Esophagus (tissue), 2 donors: ENCODE measurements at regions not wholly inside any gene's neighbourhood (a gene's known extent, or its start where the extent isn't known, plus 50 kb on each side); places are given as distances from the start of the nearest gene placed in this dataset.
"Not testable (repeated sequence)": the region's sequence is repeated elsewhere in the genome, so short reads cannot be mapped to it uniquely, and the experiment has no call there.

Experiments
- H3K27ac ChIP-seq, 2 donors: one replicate each; pipeline ENCODE4 v1.5.1; 2013; ENCODE audit warnings: low read depth in 2 of 2, mild to moderate bottlenecking in 2 of 2, inconsistent platforms in 1 of 2, low read length in 1 of 2, moderate library complexity in 1 of 2
- H3K27me3 ChIP-seq, 2 donors: one replicate each; pipeline ENCODE4 v1.6.1; 2013; ENCODE audit warnings: low read length in 2 of 2, control low read depth in 1 of 2, mild to moderate bottlenecking in 1 of 2; ENCODE audit not compliant: insufficient read depth in 2 of 2, control insufficient read depth in 1 of 2
- H3K36me3 ChIP-seq, 2 donors: one replicate each; pipeline ENCODE4 v1.6.1; 2013; ENCODE audit warnings: low read length in 1 of 2; ENCODE audit not compliant: control insufficient read depth in 2 of 2, insufficient read depth in 2 of 2
- H3K4me1 ChIP-seq, 2 donors: one replicate each; pipeline ENCODE4 v1.6.1; 2013; ENCODE audit warnings: low read length in 1 of 2; ENCODE audit not compliant: control insufficient read depth in 2 of 2, insufficient read depth in 2 of 2
- H3K4me3 ChIP-seq, 2 donors: one replicate each; pipeline ENCODE4 v1.5.1; 2013; ENCODE audit warnings: low read length in 2 of 2, mild to moderate bottlenecking in 2 of 2, low read depth in 1 of 2, moderate library complexity in 1 of 2
- H3K9me3 ChIP-seq, 2 donors: one replicate each; pipeline ENCODE4 v1.6.1; 2013; ENCODE audit warnings: mild to moderate bottlenecking in 2 of 2, low read depth in 1 of 2, low read length in 1 of 2, moderate library complexity in 1 of 2; ENCODE audit not compliant: control insufficient read depth in 2 of 2, insufficient read depth in 1 of 2
- WGBS, 2 donors: extraction: QIAGEN DNeasy Blood & Tissue Kit; methylation state at CpG; one replicate each; pipeline ENCODE4 v1.1.7; 2013; 5-methylcytosine and 5-hydroxymethylcytosine counted together
- donor health status: healthy with polysubstance abuse.
- donor health status: Bipolar disorder and iron deficiency.

DNA sequence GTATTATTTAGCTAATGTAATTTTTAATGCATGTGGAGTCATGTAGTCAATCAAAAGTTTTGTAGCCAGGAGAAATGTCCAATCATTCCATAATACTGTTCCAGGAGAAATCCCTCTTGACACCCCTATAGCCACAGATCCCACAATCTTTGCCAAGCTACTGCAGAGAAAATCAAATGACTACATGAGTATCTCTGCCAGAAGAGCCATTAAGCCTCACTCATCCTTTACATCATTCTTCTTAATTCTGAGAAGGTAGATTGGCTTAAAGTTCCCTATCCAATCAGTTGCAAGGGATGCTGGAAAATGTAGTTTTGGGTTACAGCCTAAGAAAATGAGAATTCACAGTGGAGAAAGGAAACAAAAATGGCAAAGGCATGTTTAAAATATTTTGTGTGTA is 502.1 kb downstream of the ZBBX start:
- Histone ChIP-seq H3K36me3 (no peaks in the 10 kb centered on the region), H3K4me3 (no peak overlapping the region), H3K9me3 (peaks cover 0 to under 1% of the 10 kb centered on the region in 2 donors), H3K27ac (no peak overlapping the region), H3K27me3 (no peaks in the 10 kb centered on the region), H3K4me1 (no peaks in the 10 kb centered on the region)

DNA sequence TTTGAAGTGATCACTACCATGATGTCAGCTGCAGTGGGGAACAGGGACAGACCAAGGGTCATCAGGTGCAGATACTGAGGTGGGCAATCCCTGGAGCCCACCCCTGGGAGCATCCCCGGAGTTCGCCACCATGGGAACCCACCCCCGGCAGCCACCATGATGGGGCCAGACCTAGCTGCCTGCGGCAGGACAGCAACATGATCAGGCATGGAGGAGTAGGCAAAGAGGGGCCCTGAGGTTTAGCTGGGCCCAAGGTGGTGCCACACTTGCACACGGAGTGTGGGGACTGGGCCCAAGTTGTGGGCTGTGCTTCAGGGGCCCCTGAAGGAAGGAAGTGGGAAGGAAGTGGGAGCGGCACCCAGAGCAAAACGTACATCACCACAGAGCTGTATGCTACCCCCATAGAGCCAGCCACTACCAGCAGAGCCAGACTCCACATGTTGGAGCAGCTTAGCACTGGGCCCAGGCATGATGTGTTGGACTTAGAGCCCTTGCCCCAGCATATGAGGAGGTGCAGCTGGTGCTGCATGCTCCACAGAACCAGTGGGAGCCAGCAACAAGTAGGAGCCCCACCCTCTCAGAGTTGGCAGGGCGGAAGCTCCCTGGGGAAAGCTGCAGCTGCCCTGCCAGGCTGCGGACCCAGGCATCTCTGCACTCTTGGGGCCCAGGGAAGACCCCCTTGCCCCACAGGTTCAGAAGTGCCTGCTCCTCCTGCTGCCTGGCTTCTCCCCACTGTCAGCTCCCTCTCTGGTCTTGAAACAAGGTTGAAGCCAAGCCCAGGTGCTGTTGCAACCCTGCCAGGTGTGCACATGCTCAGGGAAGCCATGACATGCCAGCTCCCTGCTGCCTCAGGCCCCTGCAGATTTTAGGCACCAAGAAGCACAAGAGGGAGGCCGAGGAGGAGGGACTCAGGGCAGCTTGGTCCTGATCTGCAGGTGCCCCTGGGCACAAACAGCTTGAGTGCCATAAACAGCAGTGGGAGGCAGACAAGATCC is 515.3 kb downstream of the ZBBX start:
- no peak overlapping the region for H3K4me3 ChIP-seq
- 81 to 88% methylated on average over 10 of the region's 10 CpGs for WGBS, 2 donors
- no peak overlapping the region for H3K27ac ChIP-seq
- H3K9me3 ChIP-seq, result peaks cover 9 to 15% of the 10 kb centered on the region in 2 donors
- no peaks in the 10 kb centered on the region for H3K4me1 ChIP-seq
- H3K27me3 ChIP-seq, result no peaks in the 10 kb centered on the region
- H3K36me3 ChIP-seq, result no peaks in the 10 kb centered on the region

DNA sequence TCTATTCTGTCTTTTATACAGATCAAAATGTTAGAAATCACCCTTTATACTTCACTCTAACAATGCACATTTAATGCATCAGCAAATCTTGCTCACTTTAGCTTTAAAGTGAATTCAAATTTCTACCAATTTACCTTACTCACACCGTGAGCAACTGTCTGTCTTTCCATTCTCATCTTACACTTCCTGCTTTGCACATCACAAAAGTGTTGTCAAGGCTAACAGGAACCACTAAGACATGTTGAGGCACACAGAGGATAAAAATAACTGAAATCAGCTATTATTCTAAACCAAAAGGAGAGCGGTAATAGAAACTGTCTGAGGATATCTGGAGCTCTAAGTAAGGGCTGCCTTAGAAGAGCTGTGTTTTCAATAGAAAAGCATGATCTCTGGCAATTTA is 519.9 kb downstream of the ZBBX start:
- H3K9me3 ChIP-seq, result peaks cover 8% of the 10 kb centered on the region in 2 donors
- no peaks in the 10 kb centered on the region for H3K36me3 ChIP-seq
- H3K4me1 ChIP-seq, result no peaks in the 10 kb centered on the region
- WGBS, 2 donors, result 59 to 72% methylated on average over 2 of the region's 2 CpGs
- no peak overlapping the region for H3K4me3 ChIP-seq
- no peak overlapping the region for H3K27ac ChIP-seq
- H3K27me3 ChIP-seq, result no peaks in the 10 kb centered on the region

DNA sequence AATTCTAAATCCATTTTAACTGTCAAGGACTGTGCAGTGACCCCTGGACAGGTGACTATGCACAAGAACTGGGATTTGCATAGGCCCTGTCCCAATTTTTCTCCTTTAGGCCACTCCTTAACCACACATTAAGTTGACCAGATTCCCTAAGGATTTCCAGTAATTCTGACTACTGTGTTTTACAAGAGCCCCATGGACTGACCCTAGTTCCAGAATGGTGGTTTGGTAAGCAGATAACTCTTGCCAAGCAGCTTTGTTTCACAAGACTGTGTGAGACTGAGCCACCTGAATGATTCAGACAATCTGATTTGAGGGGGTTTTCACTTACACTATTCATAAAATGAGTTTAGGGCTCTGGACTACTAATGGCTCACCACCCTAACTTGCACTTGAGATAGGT is 535.8 kb downstream of the ZBBX start:
- Histone ChIP-seq H3K4me3 (no peak overlapping the region), H3K36me3 (no peaks in the 10 kb centered on the region), H3K27ac (no peak overlapping the region), H3K4me1 (no peaks in the 10 kb centered on the region), H3K9me3 (peaks cover 0 to 4% of the 10 kb centered on the region in 2 donors), H3K27me3 (no peaks in the 10 kb centered on the region)

DNA sequence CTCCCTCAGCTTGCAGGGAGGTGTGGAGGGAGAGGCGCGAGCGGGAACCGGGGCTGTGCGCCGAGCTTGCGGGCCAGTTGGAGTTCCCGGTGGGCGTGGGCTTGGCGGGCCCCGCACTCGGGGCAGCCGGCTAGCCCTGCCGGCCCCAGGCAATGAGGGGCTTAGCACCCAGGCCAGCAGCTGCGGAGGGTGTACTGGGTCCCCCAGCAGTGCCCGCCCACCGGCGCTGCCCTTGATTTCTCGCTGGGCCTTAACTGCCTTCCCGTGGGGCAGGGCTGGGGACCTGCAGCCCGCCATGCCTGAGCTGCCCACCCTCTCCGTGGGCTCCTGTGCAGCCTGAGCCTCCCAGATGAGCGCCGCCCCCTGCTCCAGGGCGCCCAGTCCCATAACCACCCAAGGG is 537.3 kb downstream of the ZBBX start:
- not testable (repeated sequence) for H3K9me3 ChIP-seq, H3K27ac ChIP-seq, H3K36me3 ChIP-seq, H3K4me3 ChIP-seq, H3K27me3 ChIP-seq, H3K4me1 ChIP-seq
- 93 to 95% methylated on average over 25 of the region's 25 CpGs for WGBS, 2 donors

DNA sequence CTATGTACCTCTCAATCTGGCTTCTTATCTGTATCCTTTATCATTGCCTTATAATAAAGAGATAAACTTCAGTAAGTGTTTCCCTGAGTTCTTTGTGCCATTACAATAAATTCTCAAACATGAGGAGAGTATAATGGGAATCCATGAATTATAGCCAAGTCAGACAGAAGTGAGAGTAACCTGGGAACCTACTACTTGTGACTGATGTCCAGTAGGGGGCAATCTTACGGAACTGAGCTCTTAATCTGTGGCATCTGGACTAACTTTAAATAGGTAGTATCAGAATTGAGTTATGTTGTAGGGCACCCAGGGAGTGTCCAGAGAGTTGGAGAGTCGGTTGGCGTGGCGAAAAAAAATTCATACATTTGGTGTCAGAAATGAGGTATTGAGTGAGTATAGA is 542.6 kb downstream of the ZBBX start:
- H3K4me3 ChIP-seq, result no peak overlapping the region
- H3K4me1 ChIP-seq, result no peaks in the 10 kb centered on the region
- H3K36me3 ChIP-seq, result no peaks in the 10 kb centered on the region
- H3K9me3 ChIP-seq, result no peaks in the 10 kb centered on the region
- H3K27ac ChIP-seq, result no peak overlapping the region
- no peaks in the 10 kb centered on the region for H3K27me3 ChIP-seq
- 63 to 68% methylated on average over 4 of the region's 4 CpGs for WGBS, 2 donors

DNA sequence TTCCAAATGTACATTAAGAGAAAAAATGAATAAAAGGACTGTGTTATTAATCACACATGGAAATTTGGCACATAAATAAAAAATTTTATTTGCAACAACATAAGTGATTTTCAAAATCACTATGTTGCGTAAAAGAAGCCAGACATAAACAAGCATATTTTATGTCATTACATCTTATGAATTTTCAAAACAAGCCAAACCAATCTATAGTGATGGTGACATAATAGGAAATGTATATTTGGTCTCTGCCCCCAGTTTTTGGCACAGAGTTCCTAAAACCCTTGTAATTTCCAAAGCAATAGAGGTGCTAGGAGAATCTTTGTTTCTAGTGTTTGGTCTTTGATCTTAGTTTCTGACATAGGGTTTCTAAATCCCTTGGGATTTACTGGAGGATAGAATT is 543.3 kb downstream of the ZBBX start:
- no peaks in the 10 kb centered on the region for H3K9me3 ChIP-seq
- no peaks in the 10 kb centered on the region for H3K27me3 ChIP-seq
- H3K4me1 ChIP-seq, result no peaks in the 10 kb centered on the region
- WGBS, 2 donors, result 80 to 85% methylated on average over 1 of the region's 1 CpG
- H3K36me3 ChIP-seq, result no peaks in the 10 kb centered on the region
- H3K4me3 ChIP-seq, result no peak overlapping the region
- H3K27ac ChIP-seq, result no peak overlapping the region

DNA sequence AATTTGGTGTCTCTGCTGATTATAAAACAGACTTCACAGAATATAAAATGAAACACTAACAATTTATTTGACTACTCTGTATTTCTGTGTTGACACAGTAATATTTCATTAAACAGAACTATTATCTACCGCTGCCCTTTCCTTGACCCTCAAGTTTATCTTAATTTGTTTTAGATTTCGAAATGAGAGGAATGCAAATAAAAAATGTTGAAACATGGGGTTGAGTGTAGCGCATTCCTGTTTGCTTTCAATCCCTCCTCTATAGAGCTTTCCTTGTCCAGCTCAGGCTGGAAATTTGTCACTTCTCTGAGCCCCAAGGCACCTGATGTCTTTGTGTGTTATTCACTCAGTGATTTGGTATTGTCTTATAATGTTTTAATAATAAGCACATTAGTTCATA is 550.2 kb downstream of the ZBBX start:
- Histone ChIP-seq H3K4me3 (no peak overlapping the region), H3K9me3 (no peaks in the 10 kb centered on the region), H3K27me3 (no peaks in the 10 kb centered on the region), H3K4me1 (no peaks in the 10 kb centered on the region), H3K36me3 (no peaks in the 10 kb centered on the region), H3K27ac (no peak overlapping the region)
- 52 to 55% methylated on average over 3 of the region's 3 CpGs for WGBS, 2 donors

DNA sequence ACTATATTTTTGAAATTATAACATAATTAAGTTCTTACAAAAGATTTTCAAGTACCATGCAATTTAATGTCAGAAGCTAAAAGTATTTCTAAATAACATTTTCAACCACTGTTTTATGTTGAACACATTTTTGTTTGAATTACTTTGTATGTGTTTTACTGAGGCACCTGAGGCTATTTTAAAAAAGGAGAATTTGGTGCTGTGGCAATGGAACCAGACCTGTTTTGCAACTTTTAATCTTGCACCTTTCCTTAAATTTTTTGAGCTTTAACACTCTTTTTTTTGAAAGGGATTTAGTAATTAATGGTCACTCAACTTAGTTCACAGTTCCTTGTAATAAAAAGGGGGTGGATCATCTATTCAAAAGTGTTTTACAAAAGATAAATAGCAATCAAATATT is 561.6 kb downstream of the ZBBX start:
- H3K36me3 ChIP-seq, result no peaks in the 10 kb centered on the region
- H3K4me1 ChIP-seq, result no peaks in the 10 kb centered on the region
- peaks cover 0 to 4% of the 10 kb centered on the region in 2 donors for H3K9me3 ChIP-seq
- no peak overlapping the region for H3K4me3 ChIP-seq
- H3K27ac ChIP-seq, result no peak overlapping the region
- no peaks in the 10 kb centered on the region for H3K27me3 ChIP-seq

DNA sequence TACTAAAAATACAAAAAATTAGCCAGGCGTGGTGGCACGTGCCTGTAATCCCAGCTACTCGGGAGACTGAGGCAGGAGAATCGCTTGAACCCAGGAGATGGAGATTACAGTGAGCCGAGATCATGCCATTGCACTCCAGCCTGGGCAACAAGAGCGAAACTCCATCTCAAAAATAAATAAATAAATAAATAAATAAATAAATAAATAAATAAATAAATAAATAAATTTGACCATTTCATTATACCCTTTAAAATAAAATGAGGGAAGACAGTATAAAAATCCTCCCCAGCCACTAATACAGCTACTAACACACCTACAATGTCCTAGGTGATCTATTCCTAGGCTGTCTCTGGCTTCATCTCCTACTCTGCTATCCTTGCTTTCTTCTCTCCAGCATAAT is 562.8 kb downstream of the ZBBX start:
- WGBS, 2 donors, result 83 to 93% methylated on average over 6 of the region's 6 CpGs
- not testable (repeated sequence) for H3K27ac ChIP-seq, H3K27me3 ChIP-seq, H3K4me1 ChIP-seq, H3K4me3 ChIP-seq, H3K9me3 ChIP-seq, H3K36me3 ChIP-seq
